Transverse colon (tissue), 4 donors: ENCODE measurements at regions not wholly inside any gene's neighbourhood (a gene's known extent, or its start where the extent isn't known, plus 50 kb on each side); places are given as distances from the start of the nearest gene placed in this dataset.

Experiments
- CTCF ChIP-seq, 5 experiments: fragments of 200-600 bp in 3 of 5; fragments of 450-650 bp in 2 of 5; sonication (generic) in 3 of 5; IDR thresholded peaks; 1 replicate in 2 of 5; 2 replicates in 3 of 5; pipeline ENCODE4 v1.5.1; 2016 to 2017; ENCODE audit warnings: antibody characterized with exemption in 5 of 5, inconsistent platforms in 3 of 5, mild to moderate bottlenecking in 2 of 5, moderate library complexity in 1 of 5
- EP300 ChIP-seq: sonication (generic); formaldehyde crosslinking; IDR thresholded peaks from one replicate; pipeline ENCODE4 v1.6.1; 2017; ENCODE audit warnings: antibody characterized with exemption, low read depth
- POLR2A ChIP-seq: fragments of 450-650 bp; IDR thresholded peaks from one replicate; pipeline ENCODE4 v1.6.1; 2016; ENCODE audit warnings: antibody characterized with exemption, mild to moderate bottlenecking, moderate library complexity
- POLR2AphosphoS5 ChIP-seq, 3 donors: sonication (generic); formaldehyde crosslinking; IDR thresholded peaks; one replicate each; pipeline ENCODE4 v1.6.1; 2016; ENCODE audit warnings: antibody characterized with exemption in 3 of 3

DNA sequence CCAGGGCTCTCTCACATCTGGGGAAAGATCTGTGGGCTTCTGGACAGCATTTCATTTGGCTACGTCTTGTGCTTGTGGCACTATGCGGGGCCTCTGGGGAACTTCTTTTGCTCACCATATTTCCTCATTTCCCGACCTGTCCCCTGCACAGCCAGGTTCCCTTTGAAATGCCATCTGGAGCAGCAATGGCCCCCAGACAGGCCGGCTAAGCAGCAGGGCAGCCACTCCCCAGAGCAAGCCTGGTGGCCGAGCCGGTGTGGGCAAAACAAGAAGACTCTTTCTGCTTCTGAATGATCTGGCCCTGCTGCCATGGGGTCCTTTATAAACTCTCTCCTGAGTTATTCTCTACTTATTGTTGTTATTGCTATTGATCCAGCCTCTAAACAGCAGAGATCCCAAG is 190.7 kb upstream of the NECTIN1 start:
- TF ChIP-seq POLR2A: no peak
- TF ChIP-seq CTCF (IDR thresholded peaks at IDR 0.05): no peak
- TF ChIP-seq POLR2AphosphoS5 (IDR thresholded peaks at IDR 0.05): no peak
- no peak for TF ChIP-seq EP300
